Body of pancreas (tissue), 4 donors: ENCODE measurements at regions not wholly inside any gene's neighbourhood (a gene's known extent, or its start where the extent isn't known, plus 50 kb on each side); places are given as distances from the start of the nearest gene placed in this dataset.

Experiments
- CTCF ChIP-seq, 7 experiments: fragments of 450-650 bp in 4 of 7; fragments of 200-600 bp in 3 of 7; sonication (generic) in 3 of 7; IDR thresholded peaks; one replicate each; pipeline ENCODE4 v1.5.1; 2016 to 2019; ENCODE audit warnings: antibody characterized with exemption in 7 of 7
- POLR2A ChIP-seq, 3 donors: fragments of 450-650 bp; IDR thresholded peaks; one replicate each; pipeline ENCODE4 v1.6.1; 2016; ENCODE audit warnings: antibody characterized with exemption in 3 of 3, mild to moderate bottlenecking in 2 of 3

DNA sequence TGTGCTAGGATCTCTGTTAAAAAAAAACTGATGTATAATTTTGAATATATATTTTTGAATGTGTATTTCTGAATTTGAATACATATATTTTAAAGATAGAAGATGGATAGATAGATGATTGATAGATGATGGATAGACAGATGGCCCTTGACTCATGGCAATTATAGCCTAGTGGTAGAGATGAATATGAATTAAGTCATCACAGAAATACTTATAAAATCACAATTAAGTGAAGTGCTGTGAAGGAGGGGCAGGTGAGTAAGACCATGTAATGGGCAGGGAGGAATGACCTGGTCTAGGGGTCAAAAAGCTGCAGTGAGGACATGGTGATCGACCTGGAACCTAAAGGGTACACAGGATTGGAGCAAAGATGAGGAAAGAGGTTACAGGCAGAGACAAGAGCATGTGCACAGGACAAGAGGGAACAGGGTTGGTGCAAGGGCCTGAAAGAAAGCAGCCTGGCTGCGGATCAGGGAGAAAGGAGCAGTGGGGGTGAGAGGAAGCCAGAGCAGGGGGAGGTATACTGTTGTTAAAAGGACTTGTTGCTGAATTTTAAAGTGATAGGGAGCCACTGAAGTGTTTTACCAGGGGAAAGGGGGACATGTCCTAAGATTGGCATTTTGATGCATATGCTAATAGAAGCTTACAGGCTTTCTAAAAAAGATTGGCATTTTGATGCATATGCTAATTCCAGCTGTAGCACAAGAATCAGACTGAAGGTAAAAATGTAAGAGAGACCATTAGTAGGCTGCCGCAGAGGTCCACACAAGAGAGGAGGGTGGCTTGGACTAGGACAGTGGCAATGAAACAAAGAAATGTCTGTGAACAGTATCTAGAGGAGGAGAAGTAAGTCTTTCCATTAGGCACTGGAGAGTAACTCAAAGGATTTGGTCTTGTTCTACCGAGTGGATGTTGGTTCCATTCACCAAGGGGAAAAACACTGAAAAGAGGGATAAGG, 527.8 kb downstream of the AGTPBP1 start:
- TF ChIP-seq CTCF (IDR thresholded peaks at IDR 0.05) (no peak), POLR2A (IDR thresholded peaks at IDR 0.05) (no peak)
